GM12878 (cell line): ENCODE measurements at regions not wholly inside any gene's neighbourhood (a gene's known extent, or its start where the extent isn't known, plus 50 kb on each side); places are given as distances from the start of the nearest gene placed in this dataset.

Experiments
- BHLHE40 ChIP-seq, 2 experiments: fragments of 450-650 bp in 1 of 2; IDR thresholded peaks; 2 replicates each; pipeline ENCODE4 v1.6.1; 2011 to 2017; ENCODE audit warnings: low read depth in 2 of 2, borderline replicate concordance in 1 of 2, improper control_type of control experiment in 1 of 2, low read length in 1 of 2, mild to moderate bottlenecking in 1 of 2
- MTA2 ChIP-seq: fragments of 450-650 bp; IDR thresholded peaks from 2 replicates; pipeline ENCODE4 v1.6.1; 2016; ENCODE audit warnings: low read depth, mild to moderate bottlenecking, moderate library complexity
- MXI1 ChIP-seq: fragments of 150-350 bp; IDR thresholded peaks from 2 replicates; pipeline ENCODE4 v1.6.1; 2011; ENCODE audit warnings: low read depth, mild to moderate bottlenecking, inconsistent platforms, low read length, improper control_type of control experiment

- TF ChIP-seq MTA2 (no peak), BHLHE40 (IDR thresholded peaks at IDR 0.05; ENCODE audit: borderline replicate concordance in 1 of 2, low read depth in 2 of 2, low read length in 1 of 2) (no peak), MXI1 (no peak)
These were observed 96.6 kb downstream of the SIPA1L2 start for GRCh38 chr1:232533328-232533727.
